IMR-90 (cell line): ENCODE measurements at regions not wholly inside any gene's neighbourhood (a gene's known extent, or its start where the extent isn't known, plus 50 kb on each side); places are given as distances from the start of the nearest gene placed in this dataset.

Experiments used
- ATAC-seq: fragments of 200-7000 bp; cut with Tn5 transposase; 2 replicates; pipeline ENCODE4 v1.9.1; 2020; ENCODE audit warnings: low read depth, mild to moderate bottlenecking, moderate library complexity
- BruUV-seq: library from RNA; stranded (reverse); fragments of 400-500 nt; replicated peaks from 2 replicates; lab custom pipeline; 2021; lab: Mats Ljungman, UMichigan
- CTCF ChIA-PET: fragments of 300-600 bp; formaldehyde crosslinking; extraction: SDS; loops from one replicate; lab custom pipeline; 2021; ENCODE audit warnings: antibody characterized with exemption; lab: Yijun Ruan, JAX
- POLR2A ChIA-PET: fragments of 300-600 bp; sonication (Branson Sonifier 250); formaldehyde crosslinking; loops from one replicate; lab custom pipeline; 2022; ENCODE audit warnings: antibody characterized with exemption; ENCODE audit not compliant: unreplicated experiment; lab: Charles Lee
- DNase-seq: peaks from one replicate; pipeline ENCODE4 v3.0.0; 2013
- H2AFZ ChIP-seq: replicated peaks from 2 replicates; pipeline ENCODE3; 2013; ENCODE audit warnings: low read length, mild to moderate bottlenecking; ENCODE audit not compliant: poor library complexity
- H2AK5ac ChIP-seq: 2 replicates; pipeline ENCODE4 v1.6.1; 2013; ENCODE audit warnings: low read depth, low read length, inconsistent platforms
- H2AK9ac ChIP-seq: replicated peaks from 2 replicates; pipeline ENCODE3; 2013; ENCODE audit warnings: mild to moderate bottlenecking, low read depth, low read length, moderate library complexity; ENCODE audit not compliant: poor library complexity
- H2BK120ac ChIP-seq: 2 replicates; pipeline ENCODE4 v1.6.1; 2013; ENCODE audit warnings: low read depth, low read length, inconsistent platforms
- H2BK15ac ChIP-seq: 3 replicates; pipeline ENCODE4 v1.6.1; 2013; ENCODE audit warnings: low read depth, low read length, inconsistent platforms
- H2BK20ac ChIP-seq: 2 replicates; pipeline ENCODE4 v1.6.1; 2013; ENCODE audit warnings: low read depth, mild to moderate bottlenecking, inconsistent platforms, low read length, moderate library complexity
- H2BK5ac ChIP-seq: 2 replicates; pipeline ENCODE4 v1.6.1; 2013; ENCODE audit warnings: mild to moderate bottlenecking, low read depth, low read length, inconsistent platforms; ENCODE audit not compliant: poor library complexity, severe bottlenecking
- H3K14ac ChIP-seq: replicated peaks from 2 replicates; pipeline ENCODE4 v1.6.1; 2013; ENCODE audit warnings: low read depth, low read length, inconsistent platforms
- H3K18ac ChIP-seq: 2 replicates; pipeline ENCODE4 v1.6.1; 2013; ENCODE audit warnings: low read depth, low read length, control low read depth
- H3K23ac ChIP-seq: 2 replicates; pipeline ENCODE4 v1.6.1; 2013; ENCODE audit warnings: low read depth, low read length, inconsistent platforms
- H3K27ac ChIP-seq: 2 replicates; pipeline ENCODE4 v1.5.1; 2013; ENCODE audit warnings: mild to moderate bottlenecking, control low read depth, low read length; ENCODE audit not compliant: insufficient read depth
- H3K27me3 ChIP-seq: 2 replicates; pipeline ENCODE4 v1.6.1; 2013; ENCODE audit warnings: low read length; ENCODE audit not compliant: control insufficient read depth, insufficient read depth
- H3K36me3 ChIP-seq: 2 replicates; pipeline ENCODE4 v1.6.1; 2013; ENCODE audit warnings: low read length, mixed read lengths; ENCODE audit not compliant: control insufficient read depth, insufficient read depth
- H3K4ac ChIP-seq: 2 replicates; pipeline ENCODE4 v1.6.1; 2013; ENCODE audit warnings: low read depth, low read length, inconsistent platforms
- H3K4me1 ChIP-seq: 2 replicates; pipeline ENCODE4 v1.6.1; 2013; ENCODE audit warnings: low read length, mixed read lengths; ENCODE audit not compliant: control insufficient read depth, insufficient read depth
- H3K4me2 ChIP-seq: 2 replicates; pipeline ENCODE4 v1.6.1; 2013; ENCODE audit warnings: low read depth, mild to moderate bottlenecking, control low read depth, low read length, moderate library complexity
- H3K4me3 ChIP-seq: 2 replicates; pipeline ENCODE4 v1.5.1; 2013; ENCODE audit warnings: low read depth, mild to moderate bottlenecking, control low read depth, low read length, moderate library complexity; ENCODE audit not compliant: insufficient read depth
- H3K56ac ChIP-seq: 2 replicates; pipeline ENCODE4 v1.6.1; 2013; ENCODE audit warnings: low read length, inconsistent platforms; ENCODE audit not compliant: insufficient read depth; ENCODE audit errors: extremely low read depth
- H3K79me1 ChIP-seq, 2 experiments: 2 replicates each; pipeline ENCODE4 v1.6.1; 2013; ENCODE audit warnings: low read length in 2 of 2, inconsistent platforms in 1 of 2, low read depth in 1 of 2
- H3K9ac ChIP-seq: 2 replicates; pipeline ENCODE4 v1.6.1; 2013; ENCODE audit warnings: low read depth, low read length, control low read depth
- H3K9me1 ChIP-seq: 2 replicates; pipeline ENCODE4 v1.6.1; 2013; ENCODE audit warnings: low read length, inconsistent platforms; ENCODE audit not compliant: insufficient read depth
- H3K9me3 ChIP-seq: 2 replicates; pipeline ENCODE4 v1.6.1; 2013; ENCODE audit warnings: low read length; ENCODE audit not compliant: control insufficient read depth, insufficient read depth
- H4K20me1 ChIP-seq: 2 replicates; pipeline ENCODE4 v1.6.1; 2013; ENCODE audit warnings: low read length, inconsistent platforms; ENCODE audit not compliant: insufficient read depth
- H4K5ac ChIP-seq: 2 replicates; pipeline ENCODE4 v1.6.1; 2013; ENCODE audit warnings: mild to moderate bottlenecking, low read depth, low read length, control low read depth
- H4K8ac ChIP-seq, 2 experiments: 2 replicates each; pipeline ENCODE4 v1.6.1; 2013; ENCODE audit warnings: low read depth in 2 of 2, low read length in 2 of 2, control low read depth in 1 of 2, inconsistent platforms in 1 of 2
- H4K91ac ChIP-seq: 2 replicates; pipeline ENCODE4 v1.6.1; 2013; ENCODE audit warnings: low read depth, low read length, inconsistent platforms; ENCODE audit not compliant: insufficient read depth
- BHLHE40 ChIP-seq: fragments of 150-350 bp; IDR thresholded peaks from 2 replicates; pipeline ENCODE4 v1.6.1; 2016; ENCODE audit warnings: mild to moderate bottlenecking, low read depth, low read length
- CEBPB ChIP-seq: IDR thresholded peaks from 2 replicates; pipeline ENCODE4 v1.6.1; 2012; ENCODE audit warnings: low read depth, low read length, improper control_type of control experiment
- CHD1 ChIP-seq: IDR thresholded peaks from 2 replicates; pipeline ENCODE4 v1.6.1; 2012; ENCODE audit warnings: low read depth, low read length, improper control_type of control experiment
- MAFK ChIP-seq: IDR thresholded peaks from 2 replicates; pipeline ENCODE4 v1.6.1; 2012; ENCODE audit warnings: low read depth, low read length, improper control_type of control experiment
- POLR2A ChIP-seq: IDR thresholded peaks from 2 replicates; pipeline ENCODE4 v1.6.1; 2012; ENCODE audit warnings: mild to moderate bottlenecking, low read depth, low read length
- RCOR1 ChIP-seq: IDR thresholded peaks from 2 replicates; pipeline ENCODE4 v1.6.1; 2012; ENCODE audit warnings: mild to moderate bottlenecking, low read length, improper control_type of control experiment; ENCODE audit not compliant: insufficient replicate concordance
- RFX5 ChIP-seq: IDR thresholded peaks from 2 replicates; pipeline ENCODE4 v1.8.0; 2012; ENCODE audit warnings: low read depth, mild to moderate bottlenecking, low read length, moderate library complexity
- SMC3 ChIP-seq: fragments of 150-350 bp; IDR thresholded peaks from 2 replicates; pipeline ENCODE4 v1.6.1; 2016; ENCODE audit warnings: low read depth, mild to moderate bottlenecking, antibody characterized with exemption, low read length, moderate library complexity
- WGBS, 2 experiments: methylation state at CpG; one replicate each; pipeline versions ENCODE4 v1.1.5 to v1.1.7; 2013; ENCODE audit warnings: missing lambda C conversion rate in 2 of 2; ENCODE audit not compliant: insufficient read length in 1 of 2; ENCODE audit errors: extremely low coverage in 2 of 2; 5-methylcytosine and 5-hydroxymethylcytosine counted together
- dilution Hi-C: fragments of 300-500 bp; cut with HindIII; formaldehyde crosslinking; loops from one replicate; pipeline ENCODE4 v1.14.3; 2018; ENCODE audit warnings: low sequenced_read_pairs; ENCODE audit not compliant: unreplicated experiment
- in situ Hi-C: fragments of 300-500 bp; cut with MboI; formaldehyde crosslinking; loops from 3 replicates; pipeline ENCODE4 v1.14.3; 2019; ENCODE audit warnings: low sequenced_read_pairs, inconsistent platforms, mixed read lengths
- intact Hi-C: fragments of 100-400 bp; cut with micrococcal nuclease; formaldehyde crosslinking; loops from 2 replicates; pipeline ENCODE4 v1.10.0; 2022

GRCh38 chr9:80883426-80883825 is 805.9 kb downstream of the TLE1 start:
- no peak overlapping the region for H3K18ac ChIP-seq
- H3K9me3 ChIP-seq, result no peaks in the 10 kb centered on the region
- intact Hi-C loops (no loop called here), in situ Hi-C loops (no loop called here), dilution Hi-C loops (no loop called here)
- H3K14ac ChIP-seq, result no peak overlapping the region
- no peak overlapping the region for H3K27ac ChIP-seq
- H4K8ac ChIP-seq, result no peak overlapping the region
- ChIA-PET POLR2A (no interaction called here), CTCF (no interaction called here)
- no peak overlapping the region for H3K9ac ChIP-seq
- H2AFZ ChIP-seq, result no peak overlapping the region
- no peak overlapping the region for H2AK9ac ChIP-seq
- 0 out of 2 replicates have a peak, but pooled peaks cover 3% of the 10 kb centered on the region for H3K4me1 ChIP-seq
- H4K91ac ChIP-seq, result no peak overlapping the region
- no peak overlapping the region for H2BK120ac ChIP-seq
- no peaks in the 10 kb centered on the region for H3K36me3 ChIP-seq
- no peaks in the 10 kb centered on the region for H3K79me1 ChIP-seq
- no peak overlapping the region for H2BK15ac ChIP-seq
- no peak for ATAC-seq
- no CpG with 5 or more reads among the region's 5 CpGs for WGBS, 2 experiments
- DNase-seq, result no peak
- no peak overlapping the region for H2BK5ac ChIP-seq
- H3K56ac ChIP-seq, result no peak overlapping the region
- no peak overlapping the region for H3K4me2 ChIP-seq
- H3K9me1 ChIP-seq, result no peaks in the 10 kb centered on the region
- no peak overlapping the region for H3K4me3 ChIP-seq
- BruUV-seq, result no TSS peak
- H3K23ac ChIP-seq, result no peak overlapping the region
- no peak for TF ChIP-seq MAFK
- no peak for TF ChIP-seq BHLHE40
- no peak for TF ChIP-seq RFX5
- no peak for TF ChIP-seq RCOR1
- TF ChIP-seq CEBPB, result no peak
- TF ChIP-seq POLR2A, result no peak
- no peak for TF ChIP-seq SMC3
- TF ChIP-seq CHD1, result no peak
- H4K5ac ChIP-seq, result no peak overlapping the region
- H3K4ac ChIP-seq, result no peak overlapping the region
- H3K27me3 ChIP-seq, result no peaks in the 10 kb centered on the region
- no peaks in the 10 kb centered on the region for H4K20me1 ChIP-seq
- no peak overlapping the region for H2AK5ac ChIP-seq
- H2BK20ac ChIP-seq, result no peak overlapping the region
